Heart right ventricle (tissue), 16 donors: ENCODE measurements at regions not wholly inside any gene's neighbourhood (a gene's known extent, or its start where the extent isn't known, plus 50 kb on each side); places are given as distances from the start of the nearest gene placed in this dataset.

Experiments
- ATAC-seq, 8 donors: fragments of 200-7000 bp; cut with Tn5 transposase; one replicate each; pipeline ENCODE4 v1.9.1; 2020; ENCODE audit warnings: mild to moderate bottlenecking in 8 of 8, moderate library complexity in 8 of 8, moderate number of reproducible peaks in 1 of 8
- DNase-seq, 2 donors: peaks; one replicate each; pipeline ENCODE4 v3.0.0-alpha.2; 2020
- H3K27ac ChIP-seq, 10 donors: fragments of 200-600 bp; sonication (generic) in 2 of 10; one replicate each; pipeline versions ENCODE4 v1.5.0 to v1.8.0; 2020 to 2022; ENCODE audit warnings: mild to moderate bottlenecking in 3 of 10
- H3K27me3 ChIP-seq, 7 donors: fragments of 200-600 bp; one replicate each; pipeline ENCODE4 v1.8.0; 2021 to 2022; ENCODE audit warnings: mild to moderate bottlenecking in 2 of 7
- H3K36me3 ChIP-seq, 9 donors: fragments of 200-600 bp; sonication (generic) in 1 of 9; one replicate each; pipeline versions ENCODE4 v1.5.0 to v1.8.0; 2020 to 2022; ENCODE audit warnings: mild to moderate bottlenecking in 2 of 9
- H3K4me1 ChIP-seq, 9 donors: fragments of 200-600 bp; sonication (generic) in 1 of 9; one replicate each; pipeline versions ENCODE4 v1.5.0 to v1.8.0; 2020 to 2022; ENCODE audit warnings: mild to moderate bottlenecking in 4 of 9
- H3K4me3 ChIP-seq, 10 donors: fragments of 200-600 bp; sonication (generic) in 2 of 10; one replicate each; pipeline versions ENCODE4 v1.5.0 to v1.8.0; 2020 to 2022; ENCODE audit warnings: mild to moderate bottlenecking in 7 of 10, moderate library complexity in 2 of 10
- H3K9me3 ChIP-seq, 11 donors: fragments of 200-600 bp in 10 of 11; sonication (generic) in 2 of 11; one replicate each; pipeline versions ENCODE4 v1.5.0 to v1.8.0; 2013 to 2022; ENCODE audit warnings: mild to moderate bottlenecking in 2 of 11, control low read depth in 1 of 11, moderate library complexity in 1 of 11
- WGBS, 2 donors: extraction: QIAGEN DNeasy Blood & Tissue Kit; methylation state at CpG; one replicate each; pipeline ENCODE4 v1.1.7; 2013; ENCODE audit warnings: inconsistent platforms in 1 of 2; 5-methylcytosine and 5-hydroxymethylcytosine counted together
- intact Hi-C, 10 donors: fragments of 100-400 bp; cut with DNase I; formaldehyde crosslinking; loops; one replicate each; pipeline versions ENCODE4 v1.11.1 to v1.14.2; 2022
- TF ChIP-seq, protein P1 (sequence below), 9 donors: fragments of 200-600 bp; sonication (generic) in 2 of 9; IDR thresholded peaks; one replicate each; pipeline versions ENCODE4 v1.5.0 to v1.8.0; 2021 to 2022; ENCODE audit warnings: antibody characterized with exemption in 9 of 9, mild to moderate bottlenecking in 5 of 9, moderate library complexity in 1 of 9
- donor health status: Arrhythmogenic right ventricular cardiomyopathy.
- donor health status: ischemic (EF 13 %, LVEDD 7.1; RV severe dilation, severe dysfunction).
- donor health status: healthy with polysubstance abuse.
- donor health status: DM: no; HTN: yes; CAD: no.
- donor health status: DM: no; HTN: no; CAD: no.
- donor health status: ischemic (EF 25% LVEDD 6.9; RV normal size, moderate dysfunction).
- donor health status: ischemic (EF 25% LVEDD 5.7; RV mildly dilated, moderate dysfunction).
- donor health status: healthy.
- donor health status: DM: yes; HTN: yes; CAD: no.
- donor health status: Ischemic cardiomyopathy.
- donor health status: ischemic (EF 35%, LVEDD 5.7; RV mildly dilated, moderate dysfunction).
- donor health status: nonischemic (EF 11% LVEDD 7.7; RV severe dilation, severe dysfunction).
- donor health status: DM: yes; HTN: yes; CAD: no.
- donor health status: PGD.
- donor health status: ischemic (EF 29% LVEDD 5.4; RV normal size, mild dysfunction).
- donor health status: nonischemic (EF 23%, LVEDD 6.1; RV moderate dilation, normal function).

DNA sequence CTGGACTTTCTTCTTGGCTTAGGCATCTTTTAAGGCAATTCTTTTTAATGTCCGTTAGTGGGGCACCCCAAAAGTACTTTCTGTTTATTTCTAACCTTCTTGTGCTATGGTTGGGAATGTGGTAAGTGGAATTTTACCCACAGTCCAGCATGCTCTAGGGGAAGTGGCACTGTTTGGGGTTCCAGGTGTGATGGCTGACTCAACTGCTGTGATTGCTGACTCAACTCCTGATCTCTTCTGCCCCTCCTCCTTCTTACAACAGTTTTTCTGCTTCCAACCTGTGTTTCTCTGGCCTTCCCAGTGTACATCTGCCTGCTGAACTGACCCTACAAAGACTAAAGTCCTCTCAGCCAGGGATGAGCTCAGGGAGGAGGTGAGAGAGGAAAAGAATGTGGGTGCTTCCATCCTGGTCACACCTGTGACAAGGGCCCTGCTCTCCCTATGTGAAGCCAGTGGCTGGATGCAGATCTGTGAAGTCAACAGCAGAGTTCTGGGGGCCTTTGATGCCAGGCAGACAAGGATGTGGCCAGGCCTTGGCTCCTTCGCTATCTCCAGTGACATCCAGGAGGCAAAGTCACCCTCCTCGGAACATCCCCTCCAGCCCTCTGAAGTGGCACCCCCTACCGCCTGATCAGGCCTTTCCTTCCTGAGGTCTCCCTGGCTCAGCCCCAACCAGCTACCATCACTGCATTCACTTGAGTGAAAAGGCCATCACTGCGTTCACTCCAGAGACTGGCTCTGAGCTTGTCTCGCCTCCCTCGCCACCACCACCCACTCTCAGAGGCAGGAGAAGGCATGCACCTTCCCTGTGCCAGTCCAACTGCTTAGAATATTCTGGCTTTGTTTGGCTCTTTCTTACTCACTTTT is 72.2 kb downstream of the C5orf15 start:
- TF ChIP-seq, protein P1, sequence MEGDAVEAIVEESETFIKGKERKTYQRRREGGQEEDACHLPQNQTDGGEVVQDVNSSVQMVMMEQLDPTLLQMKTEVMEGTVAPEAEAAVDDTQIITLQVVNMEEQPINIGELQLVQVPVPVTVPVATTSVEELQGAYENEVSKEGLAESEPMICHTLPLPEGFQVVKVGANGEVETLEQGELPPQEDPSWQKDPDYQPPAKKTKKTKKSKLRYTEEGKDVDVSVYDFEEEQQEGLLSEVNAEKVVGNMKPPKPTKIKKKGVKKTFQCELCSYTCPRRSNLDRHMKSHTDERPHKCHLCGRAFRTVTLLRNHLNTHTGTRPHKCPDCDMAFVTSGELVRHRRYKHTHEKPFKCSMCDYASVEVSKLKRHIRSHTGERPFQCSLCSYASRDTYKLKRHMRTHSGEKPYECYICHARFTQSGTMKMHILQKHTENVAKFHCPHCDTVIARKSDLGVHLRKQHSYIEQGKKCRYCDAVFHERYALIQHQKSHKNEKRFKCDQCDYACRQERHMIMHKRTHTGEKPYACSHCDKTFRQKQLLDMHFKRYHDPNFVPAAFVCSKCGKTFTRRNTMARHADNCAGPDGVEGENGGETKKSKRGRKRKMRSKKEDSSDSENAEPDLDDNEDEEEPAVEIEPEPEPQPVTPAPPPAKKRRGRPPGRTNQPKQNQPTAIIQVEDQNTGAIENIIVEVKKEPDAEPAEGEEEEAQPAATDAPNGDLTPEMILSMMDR (IDR thresholded peaks at IDR 0.05) = no peak
- Histone ChIP-seq H3K27me3 (no peaks in the 10 kb centered on the region), H3K4me1 (peaks cover 0 to 17% (median 9%) of the 10 kb centered on the region in 9 donors), H3K9me3 (no peaks in the 10 kb centered on the region), H3K36me3 (no peaks in the 10 kb centered on the region), H3K4me3 (no peak overlapping the region), H3K27ac (no peak overlapping the region)
- ATAC-seq (no peak), DNase-seq (no peak)
- intact Hi-C loops = no loop called here
- WGBS, 2 donors = 94 to 97% methylated on average over 7 of the region's 7 CpGs

GRCh38 chr5:133894143-133894542 is 74.3 kb downstream of the C5orf15 start:
- Histone ChIP-seq H3K4me3 (no peak overlapping the region), H3K36me3 (no peaks in the 10 kb centered on the region), H3K9me3 (no peaks in the 10 kb centered on the region), H3K4me1 (peaks cover 0 to 26% (median 9%) of the 10 kb centered on the region in 9 donors), H3K27ac (peak overlapping the region in 5 of 10 donors; percentile 17 to 61 (median 43)), H3K27me3 (no peaks in the 10 kb centered on the region)
- TF ChIP-seq, protein P1 (IDR thresholded peaks at IDR 0.05) = no peak
- ATAC-seq (peak in 7 of 8 donors; percentile 68 to 95 (median 82)), DNase-seq (peak in 1 of 2 donors; percentile 33)
- 7 to 15% methylated on average over 5 of the region's 5 CpGs for WGBS, 2 donors
- intact Hi-C loops = no loop called here

- no peak overlapping the region for H3K4me3 ChIP-seq
- TF ChIP-seq, protein P1 (IDR thresholded peaks at IDR 0.05) = no peak
- H3K36me3 ChIP-seq = no peaks in the 10 kb centered on the region
- peaks cover 0 to 26% (median 9%) of the 10 kb centered on the region in 9 donors for H3K4me1 ChIP-seq
- no peak for DNase-seq
- H3K27ac ChIP-seq = no peak overlapping the region
- H3K9me3 ChIP-seq = no peaks in the 10 kb centered on the region
- intact Hi-C loops = no loop called here
- ATAC-seq = peak in 2 of 8 donors; percentile 24 to 36
- H3K27me3 ChIP-seq = no peaks in the 10 kb centered on the region
- 94 to 96% methylated on average over 3 of the region's 3 CpGs for WGBS, 2 donors
Measured at GRCh38 chr5:133892774-133893173, 75.7 kb downstream of the C5orf15 start.

GRCh38 chr5:133892306-133892705 is 76.1 kb downstream of the C5orf15 start:
- ATAC-seq = no peak
- Histone ChIP-seq H3K4me3 (no peak overlapping the region), H3K9me3 (no peaks in the 10 kb centered on the region), H3K36me3 (no peaks in the 10 kb centered on the region), H3K27me3 (no peaks in the 10 kb centered on the region), H3K27ac (no peak overlapping the region), H3K4me1 (peaks cover 0 to 26% (median 9%) of the 10 kb centered on the region in 9 donors)
- TF ChIP-seq, protein P1 (IDR thresholded peaks at IDR 0.05) = no peak
- intact Hi-C loops = no loop called here
- WGBS, 2 donors = 93 to 100% methylated on average over 1 of the region's 1 CpG
- no peak for DNase-seq
